LNCaP clone FGC (cell line): ENCODE measurements at regions not wholly inside any gene's neighbourhood (a gene's known extent, or its start where the extent isn't known, plus 50 kb on each side); places are given as distances from the start of the nearest gene placed in this dataset.
"Not testable (repeated sequence)": the region's sequence is repeated elsewhere in the genome, so short reads cannot be mapped to it uniquely, and the experiment has no call there.

Source experiments
- DNase-seq: peaks from one replicate; pipeline ENCODE4 v3.0.0-alpha.2; 2011; ENCODE audit warnings: low read depth
- H3K4me3 ChIP-seq: 2 replicates; pipeline ENCODE4 v1.5.1; 2011; ENCODE audit warnings: mild to moderate bottlenecking, low read depth, low read length, control low read depth
- CTCF ChIP-seq: IDR thresholded peaks from 2 replicates; pipeline ENCODE4 v1.5.1; 2012; ENCODE audit warnings: mild to moderate bottlenecking; ENCODE audit not compliant: control insufficient read depth, insufficient read depth; ENCODE audit errors: extremely low read depth

GRCh38 chr2:223176970-223177369 is 125.0 kb downstream of the KCNE4 start:
- DNase-seq: no peak
- no peak overlapping the region for H3K4me3 ChIP-seq
- no peak for TF ChIP-seq CTCF

GRCh38 chr2:223180463-223180862 is 128.5 kb downstream of the KCNE4 start:
- no peak for DNase-seq
- H3K4me3 ChIP-seq: no peak overlapping the region
- no peak for TF ChIP-seq CTCF

GRCh38 chr2:223181561-223181960 is 129.6 kb downstream of the KCNE4 start:
- no peak for TF ChIP-seq CTCF
- no peak for DNase-seq
- H3K4me3 ChIP-seq: no peak overlapping the region

- no peak overlapping the region for H3K4me3 ChIP-seq
- no peak for DNase-seq
- no peak for TF ChIP-seq CTCF
Measured at GRCh38 chr2:223182356-223182755, 130.4 kb downstream of the KCNE4 start.

- TF ChIP-seq CTCF: no peak
- no peak for DNase-seq
- no peak overlapping the region for H3K4me3 ChIP-seq
Measured at GRCh38 chr2:223185638-223186037, 133.6 kb downstream of the KCNE4 start.

- no peak for TF ChIP-seq CTCF
- DNase-seq: no peak
- no peak overlapping the region for H3K4me3 ChIP-seq
Measured at GRCh38 chr2:223187256-223187655, 135.3 kb downstream of the KCNE4 start.

GRCh38 chr2:223190561-223191206 is 138.7 kb downstream of the KCNE4 start:
- not testable (repeated sequence) for H3K4me3 ChIP-seq, DNase-seq

GRCh38 chr2:223196331-223196730 is 144.3 kb downstream of the KCNE4 start:
- H3K4me3 ChIP-seq: no peak overlapping the region
- no peak for DNase-seq
- no peak for TF ChIP-seq CTCF
